ENCODE measurements at regions not wholly inside any gene's neighbourhood (a gene's known extent, or its start where the extent isn't known, plus 50 kb on each side); places are given as distances from the start of the nearest gene placed in this dataset.

- Histone ChIP-seq H3K36me3 (ENCODE audit: control insufficient read depth, insufficient read depth, low read length) (no peaks in the 10 kb centered on the region), H3K27me3 (ENCODE audit: control insufficient read depth, insufficient read depth, low read length) (no peaks in the 10 kb centered on the region), H3K4me3 (ENCODE audit: low read depth, low read length) (no peak overlapping the region)
- TF ChIP-seq CTCF (IDR thresholded peaks at IDR 0.05; ENCODE audit: insufficient read depth, low read length, poor library complexity, severe bottlenecking): no peak
- DNase-seq (ENCODE audit: low read depth): no peak
Observed at GRCh38 chr4:66625480-66625879, 919.8 kb downstream of the CENPC start.

DNA sequence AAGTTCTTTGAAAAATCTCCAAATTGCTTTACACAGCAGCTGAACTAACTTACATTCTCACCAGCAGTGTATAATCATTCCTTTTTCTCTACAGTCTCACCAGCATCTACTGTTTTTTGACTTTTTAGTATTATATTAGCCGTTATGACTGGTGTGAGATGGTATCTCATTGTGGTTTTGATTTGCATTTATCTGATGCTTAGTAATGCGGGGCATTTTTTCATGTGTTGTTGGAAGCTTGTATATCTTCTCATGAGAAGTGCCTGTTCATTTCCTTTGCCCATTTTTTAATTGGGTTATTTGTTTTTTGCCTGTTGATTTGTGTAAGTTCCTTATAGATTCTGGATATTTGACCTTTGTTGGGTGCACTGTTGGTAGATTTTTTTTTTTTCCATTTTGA, 931.7 kb downstream of the CENPC start:
- no peaks in the 10 kb centered on the region for H3K36me3 ChIP-seq (ENCODE audit: control insufficient read depth, insufficient read depth, low read length)
- no peak for DNase-seq (ENCODE audit: low read depth)
- H3K27me3 ChIP-seq (ENCODE audit: control insufficient read depth, insufficient read depth, low read length): no peaks in the 10 kb centered on the region
- H3K4me3 ChIP-seq (ENCODE audit: low read depth, low read length): no peak overlapping the region
- TF ChIP-seq CTCF (IDR thresholded peaks at IDR 0.05; ENCODE audit: insufficient read depth, low read length, poor library complexity, severe bottlenecking): no peak

GRCh38 chr4:66609014-66609413, 936.3 kb downstream of the CENPC start:
- no peak for TF ChIP-seq CTCF (IDR thresholded peaks at IDR 0.05; ENCODE audit: insufficient read depth, low read length, poor library complexity, severe bottlenecking)
- DNase-seq (ENCODE audit: low read depth): no peak
- no peaks in the 10 kb centered on the region for H3K27me3 ChIP-seq (ENCODE audit: control insufficient read depth, insufficient read depth, low read length)
- no peaks in the 10 kb centered on the region for H3K36me3 ChIP-seq (ENCODE audit: control insufficient read depth, insufficient read depth, low read length)
- H3K4me3 ChIP-seq (ENCODE audit: low read depth, low read length): no peak overlapping the region

DNA sequence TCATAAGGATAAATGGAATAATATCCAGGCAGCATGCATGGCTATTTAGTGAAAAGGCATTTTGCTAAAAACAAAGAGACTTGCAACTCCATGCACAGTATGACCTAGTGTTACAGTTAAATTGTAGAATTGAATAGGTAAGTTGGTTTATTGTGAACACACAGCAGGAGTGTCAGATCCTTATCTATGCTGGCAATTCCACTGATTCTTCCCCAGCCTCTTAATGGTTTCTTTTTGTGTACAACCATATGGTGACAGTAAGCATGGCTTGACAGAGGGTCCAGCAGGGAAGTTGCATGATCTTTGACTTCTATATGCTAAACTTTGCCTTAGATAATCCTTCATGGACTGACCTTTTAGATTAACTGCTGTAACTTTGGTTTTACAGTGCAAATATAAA, 936.6 kb upstream of the EPHA5 start:
- no peak overlapping the region for H3K4me3 ChIP-seq (ENCODE audit: low read depth, low read length)
- DNase-seq (ENCODE audit: low read depth): no peak
- no peaks in the 10 kb centered on the region for H3K27me3 ChIP-seq (ENCODE audit: control insufficient read depth, insufficient read depth, low read length)
- no peak for TF ChIP-seq CTCF (IDR thresholded peaks at IDR 0.05; ENCODE audit: insufficient read depth, low read length, poor library complexity, severe bottlenecking)
- H3K36me3 ChIP-seq (ENCODE audit: control insufficient read depth, insufficient read depth, low read length): no peaks in the 10 kb centered on the region

- TF ChIP-seq CTCF (IDR thresholded peaks at IDR 0.05; ENCODE audit: insufficient read depth, low read length, poor library complexity, severe bottlenecking): no peak
- Histone ChIP-seq H3K4me3 (ENCODE audit: low read depth, low read length) (no peak overlapping the region), H3K27me3 (ENCODE audit: control insufficient read depth, insufficient read depth, low read length) (no peaks in the 10 kb centered on the region), H3K36me3 (ENCODE audit: control insufficient read depth, insufficient read depth, low read length) (no peaks in the 10 kb centered on the region)
- DNase-seq (ENCODE audit: low read depth): no peak
Observed at GRCh38 chr4:66606215-66606614, 935.9 kb upstream of the EPHA5 start.

GRCh38 chr4:66604192-66604591, 933.9 kb upstream of the EPHA5 start:
- no peak for TF ChIP-seq CTCF (IDR thresholded peaks at IDR 0.05; ENCODE audit: insufficient read depth, low read length, poor library complexity, severe bottlenecking)
- no peaks in the 10 kb centered on the region for H3K36me3 ChIP-seq (ENCODE audit: control insufficient read depth, insufficient read depth, low read length)
- no peak for DNase-seq (ENCODE audit: low read depth)
- H3K4me3 ChIP-seq (ENCODE audit: low read depth, low read length): no peak overlapping the region
- H3K27me3 ChIP-seq (ENCODE audit: control insufficient read depth, insufficient read depth, low read length): no peaks in the 10 kb centered on the region
